ENCODE measurements at regions not wholly inside any gene's neighbourhood (a gene's known extent, or its start where the extent isn't known, plus 50 kb on each side); places are given as distances from the start of the nearest gene placed in this dataset.

GRCh38 chr16:47026947-47027346 lies 53.5 kb upstream of the DNAJA2 start:
- ChIA-PET POLR2A (no interaction called here), CTCF (interaction anchor here (0.6 kb wide), 2 partner anchors 22 to 1148 kb away, joined by 3 read pairs; no protein-coding TSS in a partner anchor)
- DNase-seq (ENCODE audit: extremely low spot score), result no peak
- TF ChIP-seq SUZ12 (IDR thresholded peaks at IDR 0.05) (no peak), ELF4 (IDR thresholded peaks at IDR 0.05) (no peak), L3MBTL2 (conservative IDR thresholded peaks at IDR 0.05) (no peak), CTBP1 (IDR thresholded peaks at IDR 0.05; ENCODE audit: borderline replicate concordance) (no peak), BHLHE40 (IDR thresholded peaks at IDR 0.05; ENCODE audit: borderline replicate concordance) (no peak), ARNT (IDR thresholded peaks at IDR 0.05) (no peak), SP1 (IDR thresholded peaks at IDR 0.05) (no peak), NFRKB (IDR thresholded peaks at IDR 0.05) (no peak), FOXA1 (IDR thresholded peaks at IDR 0.05) (no peak), LEF1 (IDR thresholded peaks at IDR 0.05; ENCODE audit: borderline replicate concordance) (no peak), TARDBP (IDR thresholded peaks at IDR 0.05) (no peak), ZNF384 (IDR thresholded peaks at IDR 0.05) (no peak), PKNOX1 (IDR thresholded peaks at IDR 0.05) (no peak), FOXM1 (IDR thresholded peaks at IDR 0.05; ENCODE audit: borderline replicate concordance) (no peak), HDGF (IDR thresholded peaks at IDR 0.05; ENCODE audit: borderline replicate concordance) (no peak)

- ChIA-PET CTCF (interaction anchor here (0.6 kb wide), 1 partner anchor 21 kb away, joined by 3 read pairs; no protein-coding TSS in a partner anchor), POLR2A (no interaction called here)
- TF ChIP-seq SUZ12 (IDR thresholded peaks at IDR 0.05), result no peak
- DNase-seq (ENCODE audit: extremely low spot score), result no peak
Measured at GRCh38 chr16:47026492-47026891, 53.0 kb upstream of the DNAJA2 start.

GRCh38 chr16:47025641-47026040 lies 52.2 kb upstream of the DNAJA2 start:
- ChIA-PET POLR2A (no interaction called here), CTCF (no interaction called here)
- no peak for TF ChIP-seq ZNF384 (IDR thresholded peaks at IDR 0.05)
- TF ChIP-seq BHLHE40 (IDR thresholded peaks at IDR 0.05; ENCODE audit: borderline replicate concordance), result no peak
- TF ChIP-seq CTBP1 (IDR thresholded peaks at IDR 0.05; ENCODE audit: borderline replicate concordance), result no peak
- TF ChIP-seq NFRKB (IDR thresholded peaks at IDR 0.05), result no peak
- TF ChIP-seq LEF1 (IDR thresholded peaks at IDR 0.05; ENCODE audit: borderline replicate concordance), result no peak
- no peak for TF ChIP-seq HDGF (IDR thresholded peaks at IDR 0.05; ENCODE audit: borderline replicate concordance)
- TF ChIP-seq SUZ12 (IDR thresholded peaks at IDR 0.05), result no peak
- no peak for TF ChIP-seq FOXA1 (IDR thresholded peaks at IDR 0.05)
- no peak for TF ChIP-seq L3MBTL2 (conservative IDR thresholded peaks at IDR 0.05)
- no peak for TF ChIP-seq ELF4 (IDR thresholded peaks at IDR 0.05)
- TF ChIP-seq TARDBP (IDR thresholded peaks at IDR 0.05), result no peak
- no peak for TF ChIP-seq FOXM1 (IDR thresholded peaks at IDR 0.05; ENCODE audit: borderline replicate concordance)
- TF ChIP-seq FOXK2 (IDR thresholded peaks at IDR 0.05), result no peak
- TF ChIP-seq SP1 (IDR thresholded peaks at IDR 0.05), result no peak
- no peak for DNase-seq (ENCODE audit: extremely low spot score)

Measured in HEK293T (cell line).